Fibroblast of mammary gland (primary cell): ENCODE measurements at regions not wholly inside any gene's neighbourhood (a gene's known extent, or its start where the extent isn't known, plus 50 kb on each side); places are given as distances from the start of the nearest gene placed in this dataset.

Experiments
- DNase-seq: peaks from one replicate; pipeline ENCODE4 v3.0.0-alpha.2; 2010; ENCODE audit warnings: low read depth
- H3K4me3 ChIP-seq: 2 replicates; pipeline ENCODE4 v1.5.1; 2011; ENCODE audit warnings: low read depth, mild to moderate bottlenecking, low read length, moderate library complexity; ENCODE audit not compliant: control insufficient read depth
- CTCF ChIP-seq: conservative IDR thresholded peaks from 2 replicates; pipeline ENCODE4 v1.5.1; 2011; ENCODE audit warnings: low read depth, low read length, inconsistent platforms; ENCODE audit not compliant: control insufficient read depth, insufficient read depth

- DNase-seq = no peak
- TF ChIP-seq CTCF = no peak
- no peak overlapping the region for H3K4me3 ChIP-seq
Observed at GRCh38 chr5:58048185-58048925, 411.5 kb downstream of the PLK2 start.

- TF ChIP-seq CTCF = no peak
- DNase-seq = no peak
- no peak overlapping the region for H3K4me3 ChIP-seq
Observed at GRCh38 chr5:58046371-58046770, 413.5 kb downstream of the PLK2 start.

GRCh38 chr5:58044166-58044565 lies 415.7 kb downstream of the PLK2 start:
- DNase-seq = no peak
- TF ChIP-seq CTCF = no peak
- no peak overlapping the region for H3K4me3 ChIP-seq

GRCh38 chr5:58043032-58043945 lies 416.6 kb downstream of the PLK2 start:
- DNase-seq = no peak
- no peak overlapping the region for H3K4me3 ChIP-seq
- TF ChIP-seq CTCF = no peak

- H3K4me3 ChIP-seq = no peak overlapping the region
- no peak for DNase-seq
- TF ChIP-seq CTCF = no peak
Observed at GRCh38 chr5:58041884-58042283, 418.0 kb downstream of the PLK2 start.

GRCh38 chr5:58040846-58041245 lies 419.0 kb downstream of the PLK2 start:
- H3K4me3 ChIP-seq = no peak overlapping the region
- no peak for DNase-seq
- TF ChIP-seq CTCF = no peak
